A673 (cell line): ENCODE measurements at regions not wholly inside any gene's neighbourhood (a gene's known extent, or its start where the extent isn't known, plus 50 kb on each side); places are given as distances from the start of the nearest gene placed in this dataset.

Source experiments
- EZH2 ChIP-seq: fragments of 200-600 bp; sonication (generic); IDR thresholded peaks from 2 replicates; pipeline ENCODE4 v1.6.1; 2017; ENCODE audit warnings: borderline replicate concordance, low read depth, mild to moderate bottlenecking, mixed read lengths, antibody characterized with exemption, low read length; ENCODE audit not compliant: poor library complexity, severe bottlenecking
- TF ChIP-seq, protein P1 (sequence below): fragments of 300-800, 200-600 bp; sonication (generic); conservative IDR thresholded peaks from 2 replicates; pipeline ENCODE4 v1.5.1; 2017; ENCODE audit warnings: low read depth, mild to moderate bottlenecking, antibody characterized with exemption, low read length, moderate library complexity, mixed read lengths

DNA sequence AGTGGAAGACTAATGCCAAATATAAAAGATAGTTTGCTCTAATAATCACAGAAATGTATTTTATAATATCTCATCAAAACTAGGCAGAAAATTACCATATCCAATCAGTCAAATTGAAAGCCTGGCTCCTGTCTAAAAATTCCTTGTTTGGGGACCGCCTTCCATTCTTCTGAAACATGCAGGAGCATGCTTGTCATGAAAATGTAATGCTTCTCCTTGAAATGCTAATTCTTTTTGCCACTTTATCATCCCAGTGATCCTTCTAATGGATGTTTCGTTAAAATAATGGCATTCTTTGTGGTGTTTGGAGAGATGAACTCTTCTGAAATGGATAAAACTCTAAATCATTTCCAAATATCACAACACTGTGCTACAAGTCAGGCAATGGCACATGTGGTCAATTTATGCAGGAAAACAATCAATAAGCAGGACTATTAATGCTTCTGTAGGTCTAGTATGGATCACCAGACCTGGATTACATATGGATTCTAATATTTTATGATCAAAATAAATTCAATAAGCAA is 1039.1 kb upstream of the NXPH2 start:
- TF ChIP-seq EZH2 = no peak
- TF ChIP-seq, protein P1, sequence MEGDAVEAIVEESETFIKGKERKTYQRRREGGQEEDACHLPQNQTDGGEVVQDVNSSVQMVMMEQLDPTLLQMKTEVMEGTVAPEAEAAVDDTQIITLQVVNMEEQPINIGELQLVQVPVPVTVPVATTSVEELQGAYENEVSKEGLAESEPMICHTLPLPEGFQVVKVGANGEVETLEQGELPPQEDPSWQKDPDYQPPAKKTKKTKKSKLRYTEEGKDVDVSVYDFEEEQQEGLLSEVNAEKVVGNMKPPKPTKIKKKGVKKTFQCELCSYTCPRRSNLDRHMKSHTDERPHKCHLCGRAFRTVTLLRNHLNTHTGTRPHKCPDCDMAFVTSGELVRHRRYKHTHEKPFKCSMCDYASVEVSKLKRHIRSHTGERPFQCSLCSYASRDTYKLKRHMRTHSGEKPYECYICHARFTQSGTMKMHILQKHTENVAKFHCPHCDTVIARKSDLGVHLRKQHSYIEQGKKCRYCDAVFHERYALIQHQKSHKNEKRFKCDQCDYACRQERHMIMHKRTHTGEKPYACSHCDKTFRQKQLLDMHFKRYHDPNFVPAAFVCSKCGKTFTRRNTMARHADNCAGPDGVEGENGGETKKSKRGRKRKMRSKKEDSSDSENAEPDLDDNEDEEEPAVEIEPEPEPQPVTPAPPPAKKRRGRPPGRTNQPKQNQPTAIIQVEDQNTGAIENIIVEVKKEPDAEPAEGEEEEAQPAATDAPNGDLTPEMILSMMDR = no peak
